Endothelial cell of umbilical vein (primary cell): ENCODE measurements at regions not wholly inside any gene's neighbourhood (a gene's known extent, or its start where the extent isn't known, plus 50 kb on each side); places are given as distances from the start of the nearest gene placed in this dataset.
A peak's percentile ranks its signal among the peaks of the same experiment; 100 is the strongest.
"Not testable (repeated sequence)": the region's sequence is repeated elsewhere in the genome, so short reads cannot be mapped to it uniquely, and the experiment has no call there.

ENCODE experiments used
- BruUV-seq: library from RNA; stranded (reverse); fragments of 400-500 nt; replicated peaks from 2 replicates; lab custom pipeline; 2021; lab: Mats Ljungman, UMichigan
- CTCF ChIA-PET: fragments of 300-600, 350-600 bp; sonication (Branson Sonifier 250); formaldehyde crosslinking; loops from one replicate; lab custom pipeline; 2021; ENCODE audit warnings: antibody characterized with exemption, inconsistent platforms; lab: Charles Lee
- POLR2A ChIA-PET: fragments of 300-600, 350-600 bp; sonication (Branson Sonifier 250); formaldehyde crosslinking; loops from one replicate; lab custom pipeline; 2021; ENCODE audit warnings: antibody characterized with exemption, inconsistent platforms; lab: Charles Lee
- DNase-seq: peaks from one replicate; pipeline ENCODE4 v3.0.0-alpha.2; 2011; ENCODE audit warnings: low read depth, low spot score
- FAIRE-seq: peaks from 2 replicates; lab custom pipeline; 2011; peaks lifted over from hg19 to GRCh38; lab: Jason Lieb, UNC
- H2AFZ ChIP-seq: 2 replicates; pipeline ENCODE4 v1.6.0; 2012; ENCODE audit warnings: low read depth, low read length, control low read depth, inconsistent platforms
- H3K27ac ChIP-seq: 2 replicates; pipeline ENCODE4 v1.5.1; 2011; ENCODE audit warnings: low read depth, mild to moderate bottlenecking, control low read depth, low read length, moderate library complexity; ENCODE audit not compliant: insufficient read depth
- H3K27me3 ChIP-seq, 2 experiments: 2 replicates each; pipeline versions ENCODE4 v1.6.0 to v1.6.1; 2011; ENCODE audit warnings: low read length in 2 of 2, mixed read lengths in 1 of 2; ENCODE audit not compliant: control insufficient read depth in 2 of 2, insufficient read depth in 2 of 2
- H3K36me3 ChIP-seq, 2 experiments: 2 replicates in 1 of 2; 3 replicates in 1 of 2; pipeline ENCODE4 v1.5.1; 2011; ENCODE audit warnings: low read length in 2 of 2, mild to moderate bottlenecking in 1 of 2, moderate library complexity in 1 of 2; ENCODE audit not compliant: control insufficient read depth in 2 of 2, insufficient read depth in 2 of 2; ENCODE audit errors: extremely low read depth in 1 of 2
- H3K4me1 ChIP-seq: 3 replicates; pipeline ENCODE4 v1.5.1; 2011; ENCODE audit warnings: mild to moderate bottlenecking, low read length; ENCODE audit not compliant: control insufficient read depth, insufficient read depth; ENCODE audit errors: extremely low read depth
- H3K4me2 ChIP-seq: 2 replicates; pipeline ENCODE4 v1.6.1; 2011; ENCODE audit warnings: low read length, control low read depth, mixed read lengths; ENCODE audit not compliant: insufficient read depth
- H3K4me3 ChIP-seq, 3 experiments: fragments of 200-600 bp in 1 of 3; sonication (generic), shearing (Covaris generic) in 1 of 3; replicated peaks in 1 of 3; 2 replicates each; pipeline ENCODE4 v1.5.1; 2011 to 2016; ENCODE audit warnings: control low read depth in 3 of 3, low read length in 3 of 3, mild to moderate bottlenecking in 2 of 3, inconsistent platforms in 1 of 3, low read depth in 1 of 3, moderate library complexity in 1 of 3; ENCODE audit not compliant: insufficient read depth in 1 of 3
- H3K79me2 ChIP-seq: 2 replicates; pipeline ENCODE4 v1.6.0; 2012; ENCODE audit warnings: low read length, inconsistent platforms; ENCODE audit not compliant: control insufficient read depth, insufficient read depth
- H3K9ac ChIP-seq: replicated peaks from 2 replicates; pipeline ENCODE3; 2011; ENCODE audit warnings: low read length, control low read depth; ENCODE audit not compliant: insufficient read depth; ENCODE audit errors: extremely low read depth
- H3K9me1 ChIP-seq: replicated peaks from 3 replicates; pipeline ENCODE4 v1.6.0; 2011; ENCODE audit warnings: mild to moderate bottlenecking, low read length; ENCODE audit not compliant: control insufficient read depth, insufficient read depth; ENCODE audit errors: extremely low read depth
- H3K9me3 ChIP-seq: replicated peaks from 2 replicates; pipeline ENCODE4 v1.5.1; 2012; ENCODE audit warnings: low read length, inconsistent platforms; ENCODE audit not compliant: control insufficient read depth, insufficient read depth
- H4K20me1 ChIP-seq: replicated peaks from 2 replicates; pipeline ENCODE3; 2011; ENCODE audit warnings: mild to moderate bottlenecking, low read length; ENCODE audit not compliant: control insufficient read depth, insufficient read depth; ENCODE audit errors: extremely low read depth
- dilution Hi-C: fragments of 300-500 bp; cut with MboI; formaldehyde crosslinking; loops from one replicate; pipeline ENCODE4 v1.15.0; 2019; ENCODE audit warnings: low sequenced_read_pairs; ENCODE audit not compliant: extremely low pct_ligation_motif_present
- intact Hi-C: fragments of 100-400 bp; cut with micrococcal nuclease; formaldehyde crosslinking; loops from one replicate; pipeline ENCODE4 v1.10.0; 2022

DNA sequence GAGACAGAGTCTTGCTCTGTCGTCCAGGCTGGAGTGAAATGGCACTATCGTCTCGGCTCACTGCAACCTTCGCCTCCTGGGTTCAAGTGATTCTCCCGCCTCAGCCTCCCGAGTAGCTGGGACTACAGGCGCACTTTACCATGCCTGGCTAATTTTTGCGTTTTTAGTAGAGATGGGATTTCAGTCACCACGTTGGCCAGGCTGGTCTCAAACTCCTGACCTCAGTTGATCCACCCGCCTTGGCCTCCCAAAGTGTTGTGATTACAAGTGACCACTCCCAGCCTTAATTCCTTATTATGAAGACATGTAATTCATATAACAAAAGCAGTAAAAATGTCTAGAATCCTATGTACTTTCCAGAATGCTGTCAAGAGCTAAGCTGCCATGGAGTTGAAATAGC lies 434.5 kb upstream of the ZNG1F start:
- H2AFZ ChIP-seq, FAIRE-seq, CTCF ChIA-PET: not testable (repeated sequence)

DNA sequence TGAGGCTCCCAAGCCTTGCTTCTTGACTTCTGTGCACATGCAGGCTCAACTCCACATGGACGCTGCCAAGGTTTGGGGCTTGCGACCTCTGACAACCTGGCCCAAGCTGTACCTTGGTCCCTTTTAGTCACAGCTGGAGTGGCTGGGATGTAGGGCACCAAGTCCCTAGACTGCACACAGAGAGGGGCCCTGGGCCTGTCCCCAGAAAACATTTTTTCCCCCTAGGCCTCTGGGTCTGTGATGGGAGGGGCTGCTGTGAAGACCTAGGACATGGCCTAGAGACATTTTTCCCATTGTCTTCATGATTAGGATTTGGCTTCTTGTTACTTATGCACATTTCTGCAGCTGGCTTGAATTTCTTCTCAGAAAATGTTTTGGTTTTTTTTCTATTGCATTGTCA lies 430.1 kb upstream of the ZNG1F start:
- H3K9ac ChIP-seq, H3K9me3 ChIP-seq, DNase-seq, FAIRE-seq, intact Hi-C loops, H3K27ac ChIP-seq, H4K20me1 ChIP-seq, dilution Hi-C loops, BruUV-seq, H3K4me3 ChIP-seq, H3K4me1 ChIP-seq, H3K79me2 ChIP-seq, H3K27me3 ChIP-seq, H2AFZ ChIP-seq, H3K36me3 ChIP-seq, CTCF ChIA-PET, H3K9me1 ChIP-seq, H3K4me2 ChIP-seq, POLR2A ChIA-PET: not testable (repeated sequence)

More for the DNA sequence above, 434.5 kb upstream of the ZNG1F start:
- H4K20me1 ChIP-seq, BruUV-seq, H3K27ac ChIP-seq, H3K9me3 ChIP-seq, H3K79me2 ChIP-seq, H3K9ac ChIP-seq, H3K4me2 ChIP-seq, H3K9me1 ChIP-seq, H3K4me3 ChIP-seq, H3K27me3 ChIP-seq, intact Hi-C loops, H3K36me3 ChIP-seq, H3K4me1 ChIP-seq, POLR2A ChIA-PET, dilution Hi-C loops, DNase-seq: not testable (repeated sequence)

DNA sequence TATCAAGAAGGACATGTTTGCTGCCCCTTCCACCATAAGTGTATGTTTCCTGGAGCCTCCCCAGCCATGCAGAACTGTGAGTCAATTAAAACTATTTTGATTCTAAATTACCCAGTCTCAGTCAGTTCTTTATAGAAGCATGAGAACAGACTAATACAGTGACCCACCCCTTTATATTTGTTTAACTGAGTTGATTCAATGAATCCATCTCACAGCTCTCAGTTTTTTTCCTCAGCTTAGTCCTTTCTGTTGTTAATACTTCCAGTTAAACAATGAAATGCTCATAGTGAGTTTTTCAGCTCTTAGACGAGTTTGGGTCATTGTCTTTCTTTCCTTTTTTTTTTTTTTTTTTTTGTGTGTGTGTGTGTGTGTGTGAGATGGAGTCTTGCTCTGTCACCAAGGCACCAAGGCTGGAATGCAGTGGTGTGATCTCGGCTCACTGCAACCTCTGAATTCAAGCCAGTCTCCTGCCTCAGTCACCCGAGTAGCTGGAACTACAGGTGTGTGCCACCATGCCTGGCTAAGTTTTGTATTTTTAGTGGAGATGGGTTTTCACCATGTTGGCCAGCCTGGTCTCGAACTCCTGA lies 417.9 kb upstream of the ZNG1F start:
- H3K9ac ChIP-seq, BruUV-seq, H3K4me3 ChIP-seq, CTCF ChIA-PET, intact Hi-C loops, H4K20me1 ChIP-seq, H2AFZ ChIP-seq, H3K9me1 ChIP-seq, dilution Hi-C loops, POLR2A ChIA-PET, H3K79me2 ChIP-seq, FAIRE-seq, H3K4me2 ChIP-seq, H3K4me1 ChIP-seq, DNase-seq, H3K27me3 ChIP-seq, H3K27ac ChIP-seq, H3K36me3 ChIP-seq, H3K9me3 ChIP-seq: not testable (repeated sequence)

DNA sequence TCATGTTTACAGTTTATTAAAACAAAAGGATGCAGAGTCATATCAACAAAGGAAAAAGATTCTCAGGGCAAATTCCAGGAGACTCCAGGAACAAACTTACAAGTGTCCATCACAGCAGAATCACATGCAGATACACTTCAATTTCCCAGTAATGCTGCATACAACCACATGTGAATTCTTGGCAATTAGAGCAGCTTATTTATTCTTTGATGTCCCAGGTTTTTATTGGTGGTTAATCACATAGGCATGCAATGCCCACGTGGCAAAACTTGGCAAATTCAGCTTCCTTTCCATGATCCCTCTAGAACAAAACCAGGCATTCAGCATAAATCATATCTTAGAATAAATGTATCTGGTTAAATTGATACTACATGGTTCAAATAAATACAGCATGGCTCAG lies 376.5 kb upstream of the ZNG1F start:
- H4K20me1 ChIP-seq, H3K79me2 ChIP-seq, intact Hi-C loops, dilution Hi-C loops, H3K36me3 ChIP-seq, BruUV-seq, H3K9me1 ChIP-seq, H3K9me3 ChIP-seq, FAIRE-seq, H3K4me1 ChIP-seq, H3K27ac ChIP-seq, H3K4me3 ChIP-seq, H3K4me2 ChIP-seq, POLR2A ChIA-PET, H3K27me3 ChIP-seq, CTCF ChIA-PET, H2AFZ ChIP-seq, H3K9ac ChIP-seq: not testable (repeated sequence)
- DNase-seq = peak; percentile 1
